SK-N-SH (cell line): ENCODE measurements at regions not wholly inside any gene's neighbourhood (a gene's known extent, or its start where the extent isn't known, plus 50 kb on each side); places are given as distances from the start of the nearest gene placed in this dataset.

Experiments
- CTCF ChIA-PET: fragments of 300-600, 350-600 bp; formaldehyde crosslinking; extraction: SDS; loops from one replicate; lab custom pipeline; 2021; lab: Yijun Ruan, JAX
- POLR2A ChIA-PET: fragments of 350-600 bp; sonication (Branson Sonifier 250); formaldehyde crosslinking; extraction: SDS; loops from one replicate; lab custom pipeline; 2020; ENCODE audit warnings: antibody characterized with exemption, inconsistent platforms; lab: Yijun Ruan, JAX
- DNase-seq: peaks from one replicate; pipeline ENCODE4 v3.0.0; 2012
- H2AFZ ChIP-seq: fragments of 200-600 bp; sonication (generic); 2 replicates; pipeline ENCODE4 v1.8.1; 2016; ENCODE audit warnings: antibody characterized with exemption, mild to moderate bottlenecking, low read depth
- H3F3A ChIP-seq: fragments of 200-600 bp; sonication (generic); replicated peaks from 2 replicates; pipeline ENCODE3; 2016; ENCODE audit warnings: antibody characterized with exemption, mild to moderate bottlenecking; ENCODE audit not compliant: insufficient read depth
- H3K27ac ChIP-seq, 2 experiments: fragments of 200-500 bp in 1 of 2; fragments of 200-600 bp in 1 of 2; sonication (Bioruptor generic) in 1 of 2; sonication (generic), shearing (Covaris generic) in 1 of 2; 2 replicates each; pipeline versions ENCODE4 v1.5.1 to v1.6.1; 2014 to 2016; ENCODE audit warnings: low read depth in 2 of 2, inconsistent platforms in 1 of 2, low read length in 1 of 2, mild to moderate bottlenecking in 1 of 2, mixed read lengths in 1 of 2
- H3K27me3 ChIP-seq: fragments of 200-600 bp; sonication (generic), shearing (Covaris generic); 2 replicates; pipeline ENCODE4 v1.6.1; 2016; ENCODE audit warnings: mixed run types; ENCODE audit not compliant: insufficient read depth
- H3K36me3 ChIP-seq, 2 experiments: fragments of 200-500 bp in 1 of 2; fragments of 200-600 bp in 1 of 2; sonication (Bioruptor generic) in 1 of 2; sonication (generic) in 1 of 2; replicated peaks in 1 of 2; 2 replicates each; pipeline versions ENCODE3 to v1.5.1; 2014 to 2016; ENCODE audit warnings: low read length in 1 of 2, mild to moderate bottlenecking in 1 of 2; ENCODE audit not compliant: insufficient read depth in 2 of 2, control insufficient read depth in 1 of 2
- H3K4me1 ChIP-seq, 2 experiments: fragments of 200-500 bp in 1 of 2; fragments of 200-600 bp in 1 of 2; sonication (Bioruptor generic) in 1 of 2; sonication (generic), shearing (Covaris generic) in 1 of 2; 2 replicates each; pipeline versions ENCODE4 v1.5.1 to v1.6.1; 2014 to 2016; ENCODE audit warnings: low read depth in 1 of 2, low read length in 1 of 2, mixed run types in 1 of 2; ENCODE audit not compliant: insufficient read depth in 2 of 2, control insufficient read depth in 1 of 2
- H3K4me2 ChIP-seq: fragments of 200-600 bp; sonication (generic), shearing (Covaris generic); 2 replicates; pipeline ENCODE4 v1.6.1; 2017; ENCODE audit warnings: mixed run types
- H3K4me3 ChIP-seq, 2 experiments: fragments of 200-500 bp in 1 of 2; fragments of 200-600 bp in 1 of 2; sonication (Bioruptor generic) in 1 of 2; sonication (generic), shearing (Covaris generic) in 1 of 2; 2 replicates each; pipeline versions ENCODE4 v1.5.1 to v1.8.1; 2014 to 2016; ENCODE audit warnings: low read depth in 2 of 2, inconsistent platforms in 1 of 2, low read length in 1 of 2, mild to moderate bottlenecking in 1 of 2, mixed read lengths in 1 of 2, moderate library complexity in 1 of 2
- H3K79me2 ChIP-seq: fragments of 200-600 bp; sonication (generic); 2 replicates; pipeline ENCODE4 v1.8.1; 2017; ENCODE audit warnings: mild to moderate bottlenecking; ENCODE audit not compliant: insufficient read depth
- H3K9ac ChIP-seq: fragments of 200-600 bp; sonication (generic); 2 replicates; pipeline ENCODE4 v1.6.1; 2017; ENCODE audit warnings: mixed run types
- H3K9me2 ChIP-seq: fragments of 200-600 bp; sonication (generic); 2 replicates; pipeline ENCODE4 v1.6.1; 2017; ENCODE audit warnings: mixed run types
- H3K9me3 ChIP-seq: fragments of 200-600 bp; sonication (generic); 2 replicates; pipeline ENCODE4 v1.6.1; 2017; ENCODE audit warnings: mixed run types, mild to moderate bottlenecking, moderate library complexity
- H4K20me1 ChIP-seq: fragments of 200-600 bp; sonication (generic); 2 replicates; pipeline ENCODE4 v1.6.1; 2017; ENCODE audit warnings: mild to moderate bottlenecking, mixed run types; ENCODE audit not compliant: insufficient read depth
- CTCF ChIP-seq: fragments of 200-600 bp; sonication (generic); IDR thresholded peaks from 2 replicates; pipeline ENCODE4 v1.6.1; 2017; ENCODE audit warnings: antibody characterized with exemption, mild to moderate bottlenecking, moderate library complexity
- ELF1 ChIP-seq: IDR thresholded peaks from 2 replicates; pipeline ENCODE4 v1.4.0; 2012
- FOSL2 ChIP-seq: IDR thresholded peaks from 2 replicates; pipeline ENCODE4 v1.4.0; 2012; ENCODE audit warnings: low read depth, mild to moderate bottlenecking, moderate library complexity, borderline replicate concordance
- FOXJ3 ChIP-seq: sonication (generic); formaldehyde crosslinking; IDR thresholded peaks from 2 replicates; pipeline ENCODE4 v1.5.1; 2020; ENCODE audit warnings: mild to moderate bottlenecking, missing genetic modification reagents
- FOXM1 ChIP-seq: IDR thresholded peaks from 2 replicates; pipeline ENCODE4 v1.4.0; 2012; ENCODE audit warnings: low read depth, mild to moderate bottlenecking
- JUND ChIP-seq: IDR thresholded peaks from 2 replicates; pipeline ENCODE4 v1.4.0; 2012
- MEF2A ChIP-seq: IDR thresholded peaks from 2 replicates; pipeline ENCODE4 v1.4.0; 2012; ENCODE audit warnings: low read depth, borderline replicate concordance
- MXI1 ChIP-seq: IDR thresholded peaks from 2 replicates; pipeline ENCODE4 v1.6.1; 2012; ENCODE audit warnings: mild to moderate bottlenecking, low read depth, low read length, improper control_type of control experiment
- NRF1 ChIP-seq: IDR thresholded peaks from 2 replicates; pipeline ENCODE4 v1.6.1; 2012; ENCODE audit warnings: low read depth, mild to moderate bottlenecking, low read length
- POLR2AphosphoS5 ChIP-seq: IDR thresholded peaks from 2 replicates; pipeline ENCODE4 v1.6.1; 2012; ENCODE audit warnings: low read depth, low read length
- RAD21 ChIP-seq: IDR thresholded peaks from 2 replicates; pipeline ENCODE4 v1.6.1; 2012; ENCODE audit warnings: mild to moderate bottlenecking, low read length
- RFX5 ChIP-seq: IDR thresholded peaks from 2 replicates; pipeline ENCODE4 v1.6.1; 2012; ENCODE audit warnings: mild to moderate bottlenecking, improper control_type of control experiment, low read length
- SIN3A ChIP-seq: IDR thresholded peaks from 2 replicates; pipeline ENCODE4 v1.6.1; 2012; ENCODE audit warnings: low read depth, mild to moderate bottlenecking, low read length, moderate library complexity, borderline replicate concordance
- SMC3 ChIP-seq: IDR thresholded peaks from 2 replicates; pipeline ENCODE4 v1.6.1; 2012; ENCODE audit warnings: low read depth, low read length, improper control_type of control experiment
- TAF1 ChIP-seq: IDR thresholded peaks from 2 replicates; pipeline ENCODE4 v1.6.1; 2012; ENCODE audit warnings: low read depth, mild to moderate bottlenecking, low read length, moderate library complexity, borderline replicate concordance
- TCF12 ChIP-seq: IDR thresholded peaks from 2 replicates; pipeline ENCODE4 v1.4.0; 2012
- USF1 ChIP-seq: IDR thresholded peaks from 2 replicates; pipeline ENCODE4 v1.4.0; 2012; ENCODE audit warnings: low read depth, borderline replicate concordance
- USF2 ChIP-seq: fragments of 150-350 bp; IDR thresholded peaks from 2 replicates; pipeline ENCODE4 v1.6.1; 2017; ENCODE audit warnings: antibody characterized with exemption, low read length, low read depth, borderline replicate concordance
- YY1 ChIP-seq: IDR thresholded peaks from 2 replicates; pipeline ENCODE4 v1.4.0; 2012; ENCODE audit warnings: low read depth, mild to moderate bottlenecking
- WGBS: methylation state at CpG from one replicate; pipeline ENCODE4 v1.1.6; 2017; ENCODE audit warnings: low lambda C conversion rate; 5-methylcytosine and 5-hydroxymethylcytosine counted together

DNA sequence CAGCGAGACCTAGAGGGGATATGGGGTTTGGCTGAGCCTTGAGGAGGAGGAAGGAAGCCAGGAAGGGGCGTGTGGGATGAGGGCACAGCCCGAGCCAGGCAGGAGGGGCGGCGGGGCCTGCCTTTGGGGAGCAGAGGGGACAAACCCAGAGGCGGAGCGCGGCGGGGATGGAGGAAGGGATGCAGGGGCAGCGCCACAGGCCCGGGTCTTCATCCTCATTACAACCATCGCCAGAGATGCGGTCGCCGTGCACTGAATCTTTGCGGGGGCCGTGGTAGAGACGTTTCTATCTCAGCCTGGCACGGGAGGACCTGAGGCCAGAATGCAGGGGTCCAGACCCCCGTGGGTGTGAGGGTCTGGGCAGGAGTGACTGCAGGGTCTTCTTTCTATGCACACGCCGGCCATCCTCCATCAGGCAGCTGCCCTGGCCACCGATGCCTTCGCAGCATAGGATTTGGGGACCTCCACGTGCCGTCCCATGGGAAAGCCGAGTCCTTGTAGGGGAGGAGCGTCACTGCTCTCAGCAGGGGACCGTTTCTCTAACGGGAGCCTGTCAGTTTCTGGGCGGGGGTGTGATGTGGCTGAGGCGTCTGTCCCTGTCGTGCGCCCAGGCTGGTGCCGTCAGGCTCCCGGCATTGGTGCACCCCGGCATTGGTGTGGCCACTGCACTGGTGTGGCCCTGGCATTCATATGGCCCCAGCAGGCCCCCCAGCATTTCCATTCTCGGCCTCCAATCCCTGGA is 1267.9 kb downstream of the BRD1 start (continued):
- TF ChIP-seq SMC3 (no peak), TAF1 (no peak), JUND (no peak)

GRCh38 chr22:48558606-48559402 is 1268.9 kb downstream of the BRD1 start:
- Histone ChIP-seq H3K4me3 (no peak overlapping the region), H3K79me2 (no peaks in the 10 kb centered on the region), H4K20me1 (no peaks in the 10 kb centered on the region), H3K9me3 (no peaks in the 10 kb centered on the region), H3K9ac (no peak overlapping the region), H3K9me2 (no peaks in the 10 kb centered on the region), H2AFZ (no peak overlapping the region), H3K4me1 (no peaks in the 10 kb centered on the region; a peak in 1 of 4 replicates), H3K27ac (no peak overlapping the region), H3K36me3 (no peaks in the 10 kb centered on the region), H3K27me3 (no peaks in the 10 kb centered on the region; the same call in none of the 2 replicates), H3K4me2 (no peak overlapping the region), H3F3A (no peaks in the 10 kb centered on the region)
- POLR2A ChIA-PET: no interaction called here
- TF ChIP-seq MXI1: no peak
- no peak for TF ChIP-seq RFX5
- TF ChIP-seq FOXJ3 (CRISPR knock-in tag): no peak
- TF ChIP-seq TCF12: no peak
- no peak for TF ChIP-seq JUND
- TF ChIP-seq USF2: no peak
- TF ChIP-seq YY1: no peak
- no peak for TF ChIP-seq USF1
- no peak for TF ChIP-seq FOSL2
- no peak for TF ChIP-seq MEF2A
- no peak for TF ChIP-seq CTCF
- no peak for TF ChIP-seq NRF1
- no peak for TF ChIP-seq POLR2AphosphoS5
- TF ChIP-seq FOXM1: no peak
- no peak for TF ChIP-seq ELF1
- no peak for TF ChIP-seq RAD21
- no peak for TF ChIP-seq TAF1
- no peak for TF ChIP-seq SIN3A
- CTCF ChIA-PET: no interaction called here
- WGBS: 27% methylated on average over 10 of the region's 25 CpGs
- DNase-seq: no peak
